ENCODE measurements at regions not wholly inside any gene's neighbourhood (a gene's known extent, or its start where the extent isn't known, plus 50 kb on each side); places are given as distances from the start of the nearest gene placed in this dataset.

- H3K27ac ChIP-seq: no peak overlapping the region
- TF ChIP-seq POLR2A (IDR thresholded peaks at IDR 0.05) (no peak), EP300 (IDR thresholded peaks at IDR 0.05) (no peak), POLR2AphosphoS5 (IDR thresholded peaks at IDR 0.05) (no peak), CTCF (IDR thresholded peaks at IDR 0.05) (no peak)
- no peak overlapping the region for H3K4me3 ChIP-seq
- H3K9me3 ChIP-seq: no peaks in the 10 kb centered on the region
- H3K27me3 ChIP-seq: peaks cover 0 to 10% (median 0%) of the 10 kb centered on the region in 3 donors
- no peak for DNase-seq
- no peaks in the 10 kb centered on the region for H3K36me3 ChIP-seq
- no peaks in the 10 kb centered on the region for H3K4me1 ChIP-seq
- intact Hi-C loops (cut with DNase I): no loop called here
These were observed 68.9 kb upstream of the CAPRIN1 start for GRCh38 chr11:33982661-33983060.

- H3K4me1 ChIP-seq: no peaks in the 10 kb centered on the region
- intact Hi-C loops (cut with DNase I): no loop called here
- H3K9me3 ChIP-seq: no peaks in the 10 kb centered on the region
- no peak for TF ChIP-seq EP300 (IDR thresholded peaks at IDR 0.05)
- no peak for TF ChIP-seq CTCF (IDR thresholded peaks at IDR 0.05)
- TF ChIP-seq POLR2A (IDR thresholded peaks at IDR 0.05): no peak
- no peak for TF ChIP-seq POLR2AphosphoS5 (IDR thresholded peaks at IDR 0.05)
- H3K36me3 ChIP-seq: no peaks in the 10 kb centered on the region
- no peak overlapping the region for H3K4me3 ChIP-seq
- DNase-seq: no peak
- H3K27ac ChIP-seq: no peak overlapping the region
- peaks cover 0 to 5% (median 0%) of the 10 kb centered on the region in 3 donors for H3K27me3 ChIP-seq
- WGBS, 2 donors: 27 to 43% methylated on average over 3 of the region's 3 CpGs
These were observed 70.6 kb upstream of the CAPRIN1 start for GRCh38 chr11:33980897-33981296.

GRCh38 chr11:33978376-33978775, 73.2 kb upstream of the CAPRIN1 start:
- TF ChIP-seq POLR2A (IDR thresholded peaks at IDR 0.05) (no peak), EP300 (IDR thresholded peaks at IDR 0.05) (no peak), POLR2AphosphoS5 (IDR thresholded peaks at IDR 0.05) (no peak), CTCF (IDR thresholded peaks at IDR 0.05) (no peak)
- no peak for DNase-seq
- Histone ChIP-seq H3K27ac (no peak overlapping the region), H3K9me3 (no peaks in the 10 kb centered on the region), H3K36me3 (no peaks in the 10 kb centered on the region), H3K4me3 (no peak overlapping the region), H3K4me1 (no peaks in the 10 kb centered on the region), H3K27me3 (no peaks in the 10 kb centered on the region)
- 94% methylated on average over 6 of the region's 6 CpGs for WGBS, 2 donors
- intact Hi-C loops (cut with DNase I): no loop called here

GRCh38 chr11:33977676-33978075, 73.9 kb upstream of the CAPRIN1 start:
- intact Hi-C loops (cut with DNase I): no loop called here
- no peak for DNase-seq
- Histone ChIP-seq H3K4me3 (no peak overlapping the region), H3K9me3 (no peaks in the 10 kb centered on the region), H3K36me3 (no peaks in the 10 kb centered on the region), H3K4me1 (no peaks in the 10 kb centered on the region), H3K27me3 (no peaks in the 10 kb centered on the region), H3K27ac (no peak overlapping the region)
- TF ChIP-seq POLR2A (IDR thresholded peaks at IDR 0.05): no peak
- TF ChIP-seq EP300 (IDR thresholded peaks at IDR 0.05): no peak
- 94% methylated on average over 4 of the region's 4 CpGs for WGBS, 2 donors

- intact Hi-C loops (cut with DNase I): no loop called here
- H3K4me3 ChIP-seq: no peak overlapping the region
- WGBS, 2 donors: 89% methylated on average over 7 of the region's 7 CpGs
These were observed 74.9 kb upstream of the CAPRIN1 start for GRCh38 chr11:33976495-33977199.

More at GRCh38 chr11:33976495-33977199, 74.9 kb upstream of the CAPRIN1 start:
- no peaks in the 10 kb centered on the region for H3K27me3 ChIP-seq
- H3K4me1 ChIP-seq: no peaks in the 10 kb centered on the region
- H3K27ac ChIP-seq: no peak overlapping the region
- DNase-seq: no peak
- no peaks in the 10 kb centered on the region for H3K9me3 ChIP-seq
- TF ChIP-seq EP300 (IDR thresholded peaks at IDR 0.05): no peak
- no peak for TF ChIP-seq POLR2A (IDR thresholded peaks at IDR 0.05)
- no peak for TF ChIP-seq CTCF (IDR thresholded peaks at IDR 0.05)
- no peak for TF ChIP-seq POLR2AphosphoS5 (IDR thresholded peaks at IDR 0.05)
- no peaks in the 10 kb centered on the region for H3K36me3 ChIP-seq

Data from sigmoid colon (tissue), 6 donors.